Endothelial cell (in vitro differentiated cells): ENCODE measurements at regions not wholly inside any gene's neighbourhood (a gene's known extent, or its start where the extent isn't known, plus 50 kb on each side); places are given as distances from the start of the nearest gene placed in this dataset.
A peak's percentile ranks its signal among the peaks of the same experiment; 100 is the strongest.

Experiments
- DNase-seq: peaks from one replicate; pipeline ENCODE4 v3.0.0; 2021; ENCODE audit warnings: low spot score
- H3K27ac Mint-ChIP-seq: one replicate; pipeline ENCODE4 v1.8.0; 2021; ENCODE audit warnings: mixed read lengths, inconsistent platforms; ENCODE audit not compliant: unreplicated experiment
- H3K27me3 Mint-ChIP-seq: one replicate; pipeline ENCODE4 v1.8.0; 2021; ENCODE audit warnings: mild to moderate bottlenecking, moderate library complexity, mixed read lengths, inconsistent platforms; ENCODE audit not compliant: unreplicated experiment
- H3K36me3 Mint-ChIP-seq: one replicate; pipeline ENCODE4 v1.8.0; 2021; ENCODE audit warnings: mild to moderate bottlenecking, low read depth, mixed read lengths, inconsistent platforms; ENCODE audit not compliant: unreplicated experiment
- H3K4me1 Mint-ChIP-seq: one replicate; pipeline ENCODE4 v1.8.0; 2021; ENCODE audit warnings: mild to moderate bottlenecking, mixed read lengths, inconsistent platforms; ENCODE audit not compliant: unreplicated experiment
- H3K4me3 Mint-ChIP-seq: one replicate; pipeline ENCODE4 v1.8.0; 2021; ENCODE audit warnings: mild to moderate bottlenecking, mixed read lengths, inconsistent platforms; ENCODE audit not compliant: unreplicated experiment
- H3K9me3 Mint-ChIP-seq: one replicate; pipeline ENCODE4 v1.8.0; 2021; ENCODE audit warnings: mixed read lengths, inconsistent platforms; ENCODE audit not compliant: unreplicated experiment
- TF ChIP-seq, protein P1 (sequence below): fragments of 200-600 bp; sonication (generic); IDR thresholded peaks from one replicate; pipeline ENCODE4 v1.5.0; 2021; ENCODE audit warnings: antibody characterized with exemption; ENCODE audit not compliant: unreplicated experiment

- DNase-seq, result no peak
- H3K4me1 Mint-ChIP-seq, result peaks cover 29% of the 10 kb centered on the region
- no peaks in the 10 kb centered on the region for H3K27me3 Mint-ChIP-seq
- no peak overlapping the region for H3K27ac Mint-ChIP-seq
- H3K4me3 Mint-ChIP-seq, result no peak overlapping the region
- H3K36me3 Mint-ChIP-seq, result no peaks in the 10 kb centered on the region
- no peaks in the 10 kb centered on the region for H3K9me3 Mint-ChIP-seq
- TF ChIP-seq, protein P1, sequence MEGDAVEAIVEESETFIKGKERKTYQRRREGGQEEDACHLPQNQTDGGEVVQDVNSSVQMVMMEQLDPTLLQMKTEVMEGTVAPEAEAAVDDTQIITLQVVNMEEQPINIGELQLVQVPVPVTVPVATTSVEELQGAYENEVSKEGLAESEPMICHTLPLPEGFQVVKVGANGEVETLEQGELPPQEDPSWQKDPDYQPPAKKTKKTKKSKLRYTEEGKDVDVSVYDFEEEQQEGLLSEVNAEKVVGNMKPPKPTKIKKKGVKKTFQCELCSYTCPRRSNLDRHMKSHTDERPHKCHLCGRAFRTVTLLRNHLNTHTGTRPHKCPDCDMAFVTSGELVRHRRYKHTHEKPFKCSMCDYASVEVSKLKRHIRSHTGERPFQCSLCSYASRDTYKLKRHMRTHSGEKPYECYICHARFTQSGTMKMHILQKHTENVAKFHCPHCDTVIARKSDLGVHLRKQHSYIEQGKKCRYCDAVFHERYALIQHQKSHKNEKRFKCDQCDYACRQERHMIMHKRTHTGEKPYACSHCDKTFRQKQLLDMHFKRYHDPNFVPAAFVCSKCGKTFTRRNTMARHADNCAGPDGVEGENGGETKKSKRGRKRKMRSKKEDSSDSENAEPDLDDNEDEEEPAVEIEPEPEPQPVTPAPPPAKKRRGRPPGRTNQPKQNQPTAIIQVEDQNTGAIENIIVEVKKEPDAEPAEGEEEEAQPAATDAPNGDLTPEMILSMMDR, result no peak
These were observed 1044.1 kb upstream of the NR2F2 start for GRCh38 chr15:95286352-95286880.

GRCh38 chr15:95287720-95288103, 1042.8 kb upstream of the NR2F2 start:
- TF ChIP-seq, protein P1, result no peak
- DNase-seq, result no peak
- H3K27me3 Mint-ChIP-seq, result no peaks in the 10 kb centered on the region
- peaks cover 29% of the 10 kb centered on the region for H3K4me1 Mint-ChIP-seq
- H3K9me3 Mint-ChIP-seq, result no peaks in the 10 kb centered on the region
- no peaks in the 10 kb centered on the region for H3K36me3 Mint-ChIP-seq
- no peak overlapping the region for H3K27ac Mint-ChIP-seq
- no peak overlapping the region for H3K4me3 Mint-ChIP-seq

DNA sequence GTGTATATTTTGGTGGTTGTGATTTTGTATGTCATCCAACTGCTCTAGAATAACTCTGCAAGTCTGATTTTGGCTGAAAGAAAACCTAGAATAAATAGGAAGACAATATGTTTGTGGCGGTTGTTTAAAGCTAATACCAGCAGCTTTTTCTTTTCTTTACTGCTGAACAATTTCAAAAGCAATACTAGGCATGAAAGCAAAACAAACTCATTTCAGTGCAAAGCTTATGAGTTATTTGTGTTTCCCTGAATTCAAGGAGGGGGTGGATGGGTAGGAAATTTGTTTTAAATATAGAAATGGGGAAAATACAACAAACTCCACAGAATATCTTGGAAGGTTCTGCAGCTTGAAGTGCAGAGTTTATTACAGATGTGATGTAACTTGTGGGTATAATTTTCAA, 1041.9 kb upstream of the NR2F2 start:
- no peak for DNase-seq
- no peaks in the 10 kb centered on the region for H3K9me3 Mint-ChIP-seq
- no peak overlapping the region for H3K27ac Mint-ChIP-seq
- H3K36me3 Mint-ChIP-seq, result no peaks in the 10 kb centered on the region
- H3K4me3 Mint-ChIP-seq, result no peak overlapping the region
- peaks cover 29% of the 10 kb centered on the region for H3K4me1 Mint-ChIP-seq
- H3K27me3 Mint-ChIP-seq, result no peaks in the 10 kb centered on the region
- TF ChIP-seq, protein P1, result no peak

GRCh38 chr15:95290176-95290974, 1040.1 kb upstream of the NR2F2 start:
- no peak overlapping the region for H3K27ac Mint-ChIP-seq
- no peaks in the 10 kb centered on the region for H3K36me3 Mint-ChIP-seq
- TF ChIP-seq, protein P1, result no peak
- no peak overlapping the region for H3K4me3 Mint-ChIP-seq
- peaks cover 20% of the 10 kb centered on the region for H3K4me1 Mint-ChIP-seq
- no peaks in the 10 kb centered on the region for H3K27me3 Mint-ChIP-seq
- no peaks in the 10 kb centered on the region for H3K9me3 Mint-ChIP-seq
- no peak for DNase-seq

- Mint-ChIP-seq H3K9me3 (no peaks in the 10 kb centered on the region), H3K36me3 (no peaks in the 10 kb centered on the region), H3K4me1 (peaks cover 21% of the 10 kb centered on the region), H3K27ac (no peak overlapping the region), H3K4me3 (no peak overlapping the region), H3K27me3 (no peaks in the 10 kb centered on the region)
- TF ChIP-seq, protein P1, result peak; percentile 93
- DNase-seq, result no peak
These were observed 1038.5 kb upstream of the NR2F2 start for GRCh38 chr15:95291898-95292472.
